Keratinocyte (primary cell): ENCODE measurements at regions not wholly inside any gene's neighbourhood (a gene's known extent, or its start where the extent isn't known, plus 50 kb on each side); places are given as distances from the start of the nearest gene placed in this dataset.

Experiments used
- CTCF ChIP-seq, 3 experiments: IDR thresholded peaks in 1 of 3; conservative IDR thresholded peaks in 1 of 3; optimal IDR thresholded peaks in 1 of 3; 2 replicates in 2 of 3; 3 replicates in 1 of 3; pipeline versions ENCODE3 to v1.5.1; 2011; ENCODE audit warnings: low read length in 3 of 3, mild to moderate bottlenecking in 3 of 3, moderate library complexity in 2 of 3, control low read depth in 1 of 3, inconsistent platforms in 1 of 3; ENCODE audit not compliant: insufficient read depth in 2 of 3; ENCODE audit errors: extremely low read depth in 1 of 3
- EZH2 ChIP-seq: IDR thresholded peaks from one replicate; pipeline ENCODE4 v1.6.1; 2012; ENCODE audit warnings: inconsistent platforms, mild to moderate bottlenecking, low read length, moderate library complexity

GRCh38 chr13:48852911-48853727 lies 122.6 kb upstream of the FNDC3A start:
- TF ChIP-seq EZH2 (no peak), CTCF (optimal IDR thresholded peaks at IDR 0.05 in 1 of 3, IDR thresholded peaks at IDR 0.05 in 1 of 3, conservative IDR thresholded peaks at IDR 0.05 in 1 of 3; ENCODE audit: extremely low read depth in 1 of 3, insufficient read depth in 2 of 3, low read length in 3 of 3) (no peak)
